ENCODE measurements at regions not wholly inside any gene's neighbourhood (a gene's known extent, or its start where the extent isn't known, plus 50 kb on each side); places are given as distances from the start of the nearest gene placed in this dataset.

DNA sequence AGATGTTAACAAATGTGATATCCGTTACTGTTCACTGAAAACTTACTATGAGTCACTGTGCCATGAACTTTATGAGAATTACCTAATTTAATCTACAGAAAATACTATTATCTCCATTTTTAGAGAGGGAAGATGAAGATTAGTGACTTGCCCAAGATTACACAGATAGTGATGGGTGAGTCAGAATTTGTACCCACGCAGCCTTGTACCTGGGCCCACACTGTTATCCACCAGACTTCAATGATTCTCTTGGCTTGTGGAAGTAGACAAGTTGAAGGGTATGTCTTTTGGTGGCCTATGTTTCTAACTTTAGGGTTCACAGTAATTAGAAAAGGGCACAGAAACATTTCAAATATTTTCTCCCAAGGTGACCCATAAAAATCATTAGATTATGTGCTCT lies 472.5 kb upstream of the NR3C2 start:
- TF ChIP-seq CTCF (IDR thresholded peaks at IDR 0.05) (no peak), EP300 (IDR thresholded peaks at IDR 0.05; ENCODE audit: borderline replicate concordance in 1 of 2, low read depth in 1 of 2, low read length in 1 of 2) (no peak), REST (IDR thresholded peaks at IDR 0.05; ENCODE audit: low read depth, low read length) (no peak), SMC3 (IDR thresholded peaks at IDR 0.05; ENCODE audit: low read depth, low read length) (no peak), FOSL2 (IDR thresholded peaks at IDR 0.05; ENCODE audit: borderline replicate concordance, low read depth) (no peak), GABPA (IDR thresholded peaks at IDR 0.05; ENCODE audit: low read depth) (no peak), YY1 (IDR thresholded peaks at IDR 0.05; ENCODE audit: low read depth) (no peak), GATA2 (CRISPR knock-in tag; IDR thresholded peaks at IDR 0.05) (no peak)
- TF ChIP-seq, protein P1, sequence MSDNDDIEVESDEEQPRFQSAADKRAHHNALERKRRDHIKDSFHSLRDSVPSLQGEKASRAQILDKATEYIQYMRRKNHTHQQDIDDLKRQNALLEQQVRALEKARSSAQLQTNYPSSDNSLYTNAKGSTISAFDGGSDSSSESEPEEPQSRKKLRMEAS (IDR thresholded peaks at IDR 0.05; ENCODE audit: low read depth): no peak
- TF ChIP-seq, protein P2, sequence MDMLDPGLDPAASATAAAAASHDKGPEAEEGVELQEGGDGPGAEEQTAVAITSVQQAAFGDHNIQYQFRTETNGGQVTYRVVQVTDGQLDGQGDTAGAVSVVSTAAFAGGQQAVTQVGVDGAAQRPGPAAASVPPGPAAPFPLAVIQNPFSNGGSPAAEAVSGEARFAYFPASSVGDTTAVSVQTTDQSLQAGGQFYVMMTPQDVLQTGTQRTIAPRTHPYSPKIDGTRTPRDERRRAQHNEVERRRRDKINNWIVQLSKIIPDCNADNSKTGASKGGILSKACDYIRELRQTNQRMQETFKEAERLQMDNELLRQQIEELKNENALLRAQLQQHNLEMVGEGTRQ (IDR thresholded peaks at IDR 0.05; ENCODE audit: borderline replicate concordance, low read depth, low read length): no peak

Measured in SK-N-SH (cell line).